NCI-H1930 (cell line): ENCODE measurements at regions not wholly inside any gene's neighbourhood (a gene's known extent, or its start where the extent isn't known, plus 50 kb on each side); places are given as distances from the start of the nearest gene placed in this dataset.

Experiments used
- DNase-seq, 2 experiments: peaks; one replicate each; lab custom pipeline; 2025; lab: John Stamatoyannopoulos, UW

GRCh38 chr12:25827747-25828146 lies 130.7 kb upstream of the RASSF8 start:
- DNase-seq, result no peak

- no peak for DNase-seq
Measured at GRCh38 chr12:25828188-25828587, 130.3 kb upstream of the RASSF8 start.

DNA sequence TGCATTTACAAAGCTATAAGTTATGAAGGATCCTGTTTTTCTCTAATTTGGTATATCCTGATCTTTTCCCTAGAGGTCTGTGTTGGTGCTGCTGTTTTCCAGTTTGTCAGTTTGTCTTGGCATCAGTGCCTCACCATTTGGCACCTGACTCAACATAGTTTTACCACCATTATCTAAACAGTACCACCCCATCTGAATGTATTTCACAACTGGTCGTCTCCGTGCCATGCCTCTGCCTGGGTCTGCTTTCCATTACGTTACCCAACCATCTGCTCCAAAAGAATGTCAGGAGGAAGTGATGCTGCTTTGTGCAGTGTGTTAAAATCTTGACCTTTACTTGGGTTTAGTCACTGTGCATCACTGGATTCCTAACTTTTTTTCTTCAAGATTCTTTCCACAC lies 129.3 kb upstream of the RASSF8 start:
- no peak for DNase-seq

DNA sequence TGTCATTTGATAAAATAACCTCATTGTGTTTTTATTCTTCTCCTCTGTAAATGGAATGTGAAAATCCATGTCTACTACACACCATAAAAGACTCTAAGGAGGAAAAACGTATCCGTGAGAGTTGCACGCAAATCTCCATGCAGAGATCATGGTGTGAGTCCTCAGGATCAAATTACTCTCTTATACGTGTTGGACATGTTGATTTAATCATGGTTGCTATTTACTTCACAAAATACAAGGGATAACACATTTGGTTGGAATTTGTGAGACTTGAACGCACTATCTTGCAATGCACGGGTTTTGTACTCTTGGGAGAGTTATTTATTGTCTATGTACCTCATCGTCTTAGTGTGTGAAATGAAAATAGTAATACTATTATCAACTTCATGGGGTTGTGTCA lies 128.0 kb upstream of the RASSF8 start:
- no peak for DNase-seq

GRCh38 chr12:25833657-25834056 lies 124.8 kb upstream of the RASSF8 start:
- no peak for DNase-seq

DNA sequence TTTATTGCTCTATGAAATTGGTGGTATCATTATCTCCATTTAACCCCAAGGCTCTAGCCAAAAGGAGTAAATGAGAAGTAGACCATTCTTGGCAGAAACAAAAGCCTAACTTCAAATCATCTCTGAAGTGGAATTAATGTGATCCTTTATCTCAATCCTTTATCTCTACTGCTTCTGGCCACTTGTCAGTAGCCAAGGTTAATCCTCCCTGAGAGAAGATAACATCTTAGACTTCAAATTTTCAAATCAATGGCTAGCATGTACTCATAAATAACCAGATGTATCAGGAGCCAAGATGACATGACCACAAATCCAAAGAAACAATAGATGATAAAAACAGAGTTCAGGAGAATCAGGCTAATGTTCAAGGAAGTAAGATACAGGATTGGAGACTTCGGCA lies 123.1 kb upstream of the RASSF8 start:
- DNase-seq, result no peak

DNA sequence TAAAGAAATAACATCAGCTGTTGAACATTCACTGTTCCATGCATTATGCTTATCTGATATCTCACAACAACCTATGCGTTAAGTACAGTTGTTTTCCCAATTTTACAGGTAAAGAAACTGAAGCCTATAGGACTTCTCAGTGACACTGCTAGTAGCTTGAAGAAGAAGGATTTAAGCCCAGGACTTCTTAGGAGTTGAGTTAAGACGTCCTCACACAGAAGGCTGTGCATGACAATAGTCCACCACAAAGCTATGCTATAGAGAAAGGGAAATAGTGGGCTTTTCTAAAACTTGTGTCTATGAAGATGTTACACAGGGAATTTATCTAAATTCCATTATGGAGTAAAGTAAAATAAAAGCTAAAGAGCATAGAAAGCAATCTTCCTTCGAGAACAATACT lies 120.5 kb upstream of the RASSF8 start:
- DNase-seq, result no peak

- DNase-seq, result peak in 1 of 2 experiments; percentile 35
Measured at GRCh38 chr12:25839470-25839869, 119.0 kb upstream of the RASSF8 start.

DNA sequence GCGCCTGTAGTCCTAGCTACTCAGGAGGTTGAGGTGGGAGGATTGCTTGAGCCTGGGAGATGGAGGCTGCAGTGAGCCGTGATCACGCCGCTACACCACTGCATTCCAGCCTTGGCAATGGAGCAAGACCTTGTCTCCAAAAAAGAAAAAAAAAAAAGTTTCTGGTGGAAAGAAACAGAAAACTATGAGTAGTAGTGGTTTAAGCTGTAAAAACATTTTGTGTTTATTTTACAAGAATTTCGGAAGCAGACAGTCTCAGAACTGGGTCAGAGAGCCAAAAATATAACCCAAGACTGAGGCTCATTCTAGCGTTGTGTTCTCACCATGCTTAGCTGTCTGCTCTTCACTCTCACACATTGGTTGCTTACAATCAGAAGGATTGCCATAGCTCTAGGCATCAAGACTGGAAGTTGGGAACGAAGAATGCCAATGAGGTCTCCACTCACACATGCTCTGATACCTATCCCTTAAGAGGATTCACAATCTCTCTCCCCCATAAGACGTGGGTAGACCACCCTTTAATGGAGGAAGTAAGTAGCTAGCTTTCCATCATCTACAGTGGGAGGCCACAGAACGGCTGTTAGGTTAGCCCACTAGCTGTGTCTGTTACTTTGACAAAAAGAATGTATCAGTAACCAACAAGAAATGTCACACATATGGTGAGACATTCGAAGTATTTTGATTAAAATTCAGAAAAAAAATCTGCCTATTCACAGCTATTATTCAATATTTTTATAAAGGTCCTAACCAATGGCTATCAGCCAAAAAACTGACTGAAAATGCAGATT lies 117.6 kb upstream of the RASSF8 start:
- DNase-seq, result no peak

DNA sequence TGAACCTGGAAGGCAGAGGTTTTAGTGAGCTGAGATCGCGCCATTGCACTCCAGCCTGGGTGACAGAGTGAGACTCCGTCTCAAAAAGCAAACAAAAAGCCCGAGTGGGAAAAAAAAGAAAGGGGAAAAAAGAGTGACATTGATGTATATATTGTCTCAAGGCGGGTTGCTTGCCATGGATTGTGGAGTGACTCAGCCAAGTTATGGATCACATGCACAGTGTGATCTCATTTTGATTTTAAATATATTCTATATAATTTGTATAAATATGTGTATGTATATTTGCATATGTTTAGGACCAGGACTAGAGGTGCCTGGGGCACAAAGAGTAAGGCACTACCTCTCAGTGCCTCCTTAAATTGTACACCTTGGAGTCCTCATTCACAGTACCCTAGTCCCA lies 116.2 kb upstream of the RASSF8 start:
- DNase-seq, result no peak

DNA sequence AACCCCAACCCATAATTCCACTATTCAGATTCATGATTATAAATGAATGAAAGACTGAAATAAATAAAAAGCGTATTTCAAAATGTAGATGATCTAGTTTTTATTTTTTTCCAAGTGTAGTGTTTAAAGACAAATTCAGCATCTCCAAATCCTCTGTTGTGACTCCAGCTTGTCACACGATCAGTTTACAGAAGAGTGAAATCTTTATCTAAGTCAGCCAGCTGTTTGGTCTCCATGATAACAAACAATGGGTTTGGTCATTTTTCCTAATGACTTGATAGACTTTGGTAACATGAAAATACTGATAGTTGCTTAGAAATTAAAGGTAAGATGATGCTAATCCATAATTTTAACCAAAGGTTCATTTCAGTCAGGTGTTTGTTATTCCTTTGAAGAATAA lies 114.5 kb upstream of the RASSF8 start:
- peak; percentile 23 to 44 for DNase-seq

DNA sequence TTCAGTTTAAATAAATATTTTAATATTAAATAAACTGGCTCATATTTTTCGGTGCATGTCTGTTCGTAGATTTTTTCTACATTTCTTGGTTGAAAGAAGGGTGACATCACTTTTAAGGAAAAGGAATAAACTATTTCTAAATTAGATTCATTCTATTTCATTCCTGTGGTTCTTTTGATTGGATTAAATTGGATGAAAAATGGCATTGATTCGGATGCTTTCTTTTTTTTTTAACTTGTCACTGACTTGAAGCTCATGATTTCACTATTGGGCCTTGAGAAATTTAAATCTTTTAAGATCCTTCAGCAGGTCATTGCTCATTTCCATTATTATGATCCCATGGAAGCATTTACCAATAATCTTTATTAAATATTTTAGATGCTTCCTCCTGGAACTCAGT lies 113.1 kb upstream of the RASSF8 start:
- no peak for DNase-seq

DNA sequence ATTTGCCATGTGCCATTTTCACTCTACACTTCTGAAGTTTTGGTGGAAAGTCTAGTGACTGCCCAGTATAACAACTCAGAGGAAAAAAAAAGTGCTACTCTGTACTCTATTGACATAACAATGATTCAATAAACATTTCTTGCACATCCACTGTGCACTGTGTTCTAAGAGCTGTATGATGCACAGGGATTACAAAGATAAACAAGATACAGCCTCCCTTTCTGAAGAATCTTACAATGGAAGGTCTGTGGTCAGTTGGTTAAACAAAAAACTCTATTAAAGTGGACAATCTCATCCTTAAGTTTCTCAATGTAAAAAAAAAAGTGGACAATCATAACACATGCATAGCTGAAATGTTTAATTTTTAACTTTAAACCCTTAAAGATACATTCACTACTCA lies 105.7 kb upstream of the RASSF8 start:
- DNase-seq, result no peak

GRCh38 chr12:25853316-25854095 lies 105.0 kb upstream of the RASSF8 start:
- DNase-seq, result no peak

DNA sequence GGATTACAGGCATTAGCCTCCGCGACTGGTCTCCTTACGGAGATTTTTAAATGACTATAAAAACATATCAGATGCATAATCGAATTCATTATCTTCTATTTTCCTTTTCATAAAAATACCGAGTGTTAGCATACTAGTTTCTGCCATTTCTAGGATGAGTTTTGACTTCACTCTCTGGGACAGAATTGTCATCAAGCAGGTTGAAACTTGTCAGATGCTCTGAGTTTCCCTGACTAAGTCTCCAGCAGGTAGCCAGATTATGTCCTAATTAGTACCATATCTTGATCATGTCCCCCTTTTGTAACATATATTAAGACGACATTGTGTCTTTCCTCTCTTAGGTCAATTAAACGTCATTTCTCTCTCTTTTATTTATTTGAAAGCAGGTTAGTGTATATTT lies 103.5 kb upstream of the RASSF8 start:
- DNase-seq, result no peak

DNA sequence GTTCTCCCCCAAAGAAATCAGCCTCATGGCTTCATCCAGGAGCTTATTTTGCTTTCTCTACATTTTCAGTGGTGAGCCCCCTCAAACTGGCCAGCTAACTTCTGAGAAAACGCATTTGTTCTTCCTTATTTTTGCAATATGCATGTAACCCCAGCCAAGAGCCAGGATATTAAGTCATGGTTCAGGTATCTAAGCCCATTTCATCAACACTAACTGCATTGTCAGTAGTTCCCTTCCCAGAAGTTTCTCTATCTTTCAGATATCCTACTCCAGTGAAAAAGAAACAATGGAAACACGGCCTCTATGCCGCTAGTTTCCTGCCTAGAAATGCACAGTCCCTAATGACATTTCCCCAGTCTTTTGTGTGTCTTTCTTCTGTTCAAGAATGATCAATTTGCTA lies 102.8 kb upstream of the RASSF8 start:
- no peak for DNase-seq

DNA sequence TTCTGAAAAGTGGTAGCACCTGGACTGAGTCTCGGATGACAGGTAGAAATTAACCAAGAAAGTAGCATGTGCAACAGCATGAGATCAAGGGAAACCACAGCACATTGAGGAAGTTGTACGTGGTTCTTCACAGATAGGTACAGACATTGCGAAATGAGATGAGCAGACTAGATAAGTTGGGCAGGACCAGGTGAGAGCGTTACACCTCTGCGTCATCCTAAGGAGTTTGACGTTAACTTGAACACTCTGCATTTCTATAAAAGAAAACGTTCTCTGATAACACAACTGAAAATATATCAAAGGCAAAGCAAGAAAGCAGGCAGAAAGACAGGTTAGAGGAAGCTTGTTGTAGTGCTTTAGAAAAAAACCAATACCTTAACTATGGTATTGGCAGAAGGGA lies 98.5 kb upstream of the RASSF8 start:
- DNase-seq, result no peak

GRCh38 chr12:25861226-25861625 lies 97.3 kb upstream of the RASSF8 start:
- DNase-seq, result no peak

- no peak for DNase-seq
Measured at GRCh38 chr12:25864306-25865276, 93.9 kb upstream of the RASSF8 start.

- DNase-seq, result no peak
Measured at GRCh38 chr12:25866586-25867378, 91.7 kb upstream of the RASSF8 start.

DNA sequence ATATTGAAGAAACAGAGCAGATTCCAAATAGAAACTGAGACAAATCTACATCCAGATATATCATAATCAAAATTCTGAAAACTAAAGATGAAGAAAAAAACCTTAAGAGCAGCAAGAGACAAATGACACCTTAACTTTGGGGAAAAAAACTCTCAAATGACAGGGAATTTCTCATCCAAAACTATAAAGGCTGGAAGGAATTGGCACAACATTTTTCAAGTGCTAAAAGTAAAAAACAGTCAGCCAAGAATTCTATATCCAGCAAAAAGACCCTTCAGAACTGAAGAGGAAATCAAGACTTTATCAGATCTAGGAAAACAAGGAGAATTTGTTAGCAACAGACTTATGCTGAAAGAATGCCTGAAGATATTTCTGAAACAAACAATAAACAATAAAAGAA lies 90.3 kb upstream of the RASSF8 start:
- no peak for DNase-seq

DNA sequence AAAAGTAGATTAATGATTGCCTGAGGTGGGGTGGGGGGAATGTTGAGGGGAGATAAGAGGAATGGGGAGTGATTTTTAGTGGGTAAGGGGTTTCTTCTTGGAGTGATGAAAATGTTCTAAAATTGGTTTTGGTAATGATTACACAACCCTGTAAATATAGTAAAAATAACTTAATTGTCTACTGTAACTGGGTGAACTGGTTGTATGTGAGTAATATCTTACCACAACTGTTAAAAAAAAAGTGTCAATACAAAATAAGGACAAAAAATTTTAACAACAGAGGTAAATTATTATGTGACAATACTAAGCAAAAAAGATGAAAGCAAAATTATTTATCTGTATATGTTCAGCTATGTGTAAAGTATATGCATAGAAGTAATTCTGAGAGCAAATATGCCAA lies 86.3 kb upstream of the RASSF8 start:
- no peak for DNase-seq
